GM12891 (cell line): ENCODE measurements at regions not wholly inside any gene's neighbourhood (a gene's known extent, or its start where the extent isn't known, plus 50 kb on each side); places are given as distances from the start of the nearest gene placed in this dataset.

ENCODE experiments used
- DNase-seq: peaks from one replicate; pipeline ENCODE4 v3.0.0; 2011; ENCODE audit warnings: low spot score; ENCODE audit not compliant: insufficient read length
- FAIRE-seq: peaks from 2 replicates; lab custom pipeline; 2011; peaks lifted over from hg19 to GRCh38; lab: Jason Lieb, UNC
- PAX5 ChIP-seq: IDR thresholded peaks from 2 replicates; pipeline ENCODE4 v1.6.1; 2011; ENCODE audit warnings: low read length, moderate library complexity, mild to moderate bottlenecking; ENCODE audit not compliant: insufficient read depth, severe bottlenecking
- POLR2A ChIP-seq: IDR thresholded peaks from 2 replicates; pipeline ENCODE4 v1.6.1; 2011; ENCODE audit warnings: low read depth, low read length, control low read depth
- POLR2AphosphoS5 ChIP-seq: IDR thresholded peaks from 2 replicates; pipeline ENCODE4 v1.6.1; 2011; ENCODE audit warnings: low read depth, low read length, control low read depth
- POU2F2 ChIP-seq: IDR thresholded peaks from 2 replicates; pipeline ENCODE4 v1.6.1; 2011; ENCODE audit warnings: low read depth, mild to moderate bottlenecking, control low read depth, low read length, moderate library complexity
- SPI1 ChIP-seq: IDR thresholded peaks from 2 replicates; pipeline ENCODE4 v1.6.1; 2011; ENCODE audit warnings: low read depth, low read length, control low read depth
- TAF1 ChIP-seq: IDR thresholded peaks from 2 replicates; pipeline ENCODE4 v1.6.1; 2011; ENCODE audit warnings: low read depth, low read length, control low read depth

DNA sequence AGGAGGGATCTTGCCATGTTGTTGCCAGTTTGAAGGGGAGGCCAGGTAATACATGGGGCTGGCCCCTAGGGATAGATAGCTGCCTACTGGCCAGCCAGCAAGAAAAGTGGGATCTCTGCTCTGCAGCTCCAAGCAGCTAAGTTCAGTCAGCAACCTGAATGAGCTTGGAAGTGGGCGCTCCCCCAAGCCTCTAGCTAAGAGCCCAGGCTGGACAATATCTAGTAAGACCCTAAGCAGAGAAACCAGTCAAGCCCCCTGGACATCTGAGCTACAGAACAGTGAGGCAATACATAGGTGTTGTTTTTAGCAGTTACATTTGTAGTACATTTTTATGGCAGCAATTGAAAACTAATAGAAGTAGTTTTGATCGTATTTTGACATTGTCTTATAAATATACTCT, 409.8 kb upstream of the SMIM21 start:
- FAIRE-seq (no peak), DNase-seq (no peak)
- TF ChIP-seq TAF1 = no peak
- TF ChIP-seq POU2F2 = no peak
- no peak for TF ChIP-seq POLR2A
- no peak for TF ChIP-seq PAX5

DNA sequence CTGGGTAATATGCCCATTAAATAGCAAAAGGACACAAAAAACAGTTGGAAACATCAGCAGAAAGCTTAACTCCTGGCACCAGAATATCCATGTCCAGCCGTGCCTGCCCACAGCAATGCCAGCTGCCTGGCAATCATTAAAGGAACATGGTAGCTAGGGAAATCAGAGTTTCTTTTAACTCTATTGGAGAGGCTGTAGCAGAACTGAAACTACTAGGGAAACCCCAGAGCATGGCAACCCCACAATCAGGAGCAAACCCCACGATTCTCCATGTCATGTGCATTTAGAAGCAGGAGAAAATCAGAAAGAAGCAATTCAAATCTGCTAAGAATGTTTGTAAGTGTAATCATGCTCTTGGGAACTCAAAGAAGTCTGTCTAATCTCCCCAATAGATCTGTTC, 409.0 kb upstream of the SMIM21 start:
- DNase-seq (no peak), FAIRE-seq (no peak)
- TF ChIP-seq TAF1 = no peak
- TF ChIP-seq SPI1 = peak; percentile 44; the same call in 1 of the 2 replicates
- no peak for TF ChIP-seq POU2F2

DNA sequence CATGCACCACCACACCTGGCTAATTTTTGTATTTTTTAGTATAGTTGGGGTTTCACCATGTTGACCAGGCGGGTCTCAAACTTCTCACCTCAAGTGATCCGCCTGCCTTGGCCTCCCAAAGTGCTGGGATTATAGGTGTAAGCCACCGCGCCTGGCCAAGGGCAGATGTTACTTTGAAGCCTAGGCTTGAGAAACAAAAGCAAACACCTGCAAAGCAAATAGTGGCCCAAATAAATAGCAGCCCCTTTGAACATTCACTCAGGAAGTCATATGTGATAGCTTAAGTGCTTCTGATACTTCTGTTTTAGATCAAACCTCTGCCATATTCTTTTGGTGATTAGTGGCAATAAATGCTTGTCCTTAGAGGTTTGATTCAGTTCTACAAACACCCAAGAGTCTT, 404.5 kb upstream of the SMIM21 start:
- DNase-seq = no peak
- no peak for FAIRE-seq

DNA sequence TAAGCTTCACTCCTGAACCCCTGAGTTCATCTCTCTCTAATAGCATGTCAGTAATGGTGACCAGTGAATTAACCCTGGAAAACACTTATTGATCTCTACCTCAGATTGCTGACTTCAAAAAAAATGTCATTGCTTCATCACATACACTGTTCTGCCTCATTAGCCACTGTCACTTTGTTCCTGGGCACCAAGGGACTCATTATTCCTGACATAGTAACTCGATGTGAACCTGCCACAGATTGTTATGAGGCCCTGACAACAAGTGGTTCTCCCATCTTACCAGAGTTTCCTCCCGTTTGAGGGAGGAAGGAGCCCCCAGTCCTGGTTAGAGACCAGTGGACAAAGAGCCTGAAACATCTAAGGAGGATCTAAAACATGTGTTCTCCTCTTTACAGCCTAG, 403.3 kb upstream of the SMIM21 start:
- TF ChIP-seq PAX5 = no peak
- TF ChIP-seq TAF1 = no peak
- no peak for TF ChIP-seq POLR2A
- TF ChIP-seq POU2F2 = no peak
- TF ChIP-seq POLR2AphosphoS5 = no peak
- no peak for TF ChIP-seq SPI1
- no peak for FAIRE-seq
- DNase-seq = no peak

More for the DNA sequence above, 404.5 kb upstream of the SMIM21 start:
- TF ChIP-seq TAF1 = no peak
- TF ChIP-seq PAX5 = no peak
- TF ChIP-seq POU2F2 = no peak
- no peak for TF ChIP-seq SPI1
- TF ChIP-seq POLR2A = no peak
- no peak for TF ChIP-seq POLR2AphosphoS5

DNA sequence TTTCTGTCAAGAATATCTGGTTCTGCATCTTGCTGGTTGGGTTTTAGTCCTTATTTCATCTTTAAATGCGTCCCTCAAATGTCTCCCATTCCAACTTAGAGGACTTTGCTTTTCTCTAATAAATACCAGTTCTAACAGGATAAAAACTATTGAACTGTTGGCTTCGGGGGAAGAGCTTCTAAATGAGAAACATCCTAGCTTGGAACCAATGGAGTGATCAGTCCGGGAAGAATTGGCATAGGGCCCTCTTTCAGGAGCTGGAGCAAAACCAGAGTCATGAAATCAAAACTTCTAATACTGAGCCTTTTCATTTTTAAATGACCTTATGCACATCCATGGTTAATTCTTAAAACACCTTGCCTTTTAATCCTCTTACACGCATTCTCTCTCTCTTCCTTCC, 401.6 kb upstream of the SMIM21 start:
- DNase-seq = no peak
- TF ChIP-seq SPI1 (no peak), TAF1 (no peak), POU2F2 (no peak), PAX5 (no peak), POLR2A (no peak), POLR2AphosphoS5 (no peak)
- FAIRE-seq = no peak

GRCh38 chr18:75828379-75828778, 400.9 kb upstream of the SMIM21 start:
- TF ChIP-seq POU2F2 = no peak
- no peak for TF ChIP-seq SPI1
- TF ChIP-seq PAX5 = no peak
- TF ChIP-seq TAF1 = no peak
- no peak for TF ChIP-seq POLR2A
- no peak for TF ChIP-seq POLR2AphosphoS5
- no peak for FAIRE-seq
- no peak for DNase-seq

GRCh38 chr18:75827751-75828287, 400.3 kb upstream of the SMIM21 start:
- FAIRE-seq (no peak), DNase-seq (no peak)
- TF ChIP-seq PAX5 (no peak), POLR2AphosphoS5 (no peak), POLR2A (no peak), POU2F2 (no peak), TAF1 (no peak), SPI1 (no peak)

DNA sequence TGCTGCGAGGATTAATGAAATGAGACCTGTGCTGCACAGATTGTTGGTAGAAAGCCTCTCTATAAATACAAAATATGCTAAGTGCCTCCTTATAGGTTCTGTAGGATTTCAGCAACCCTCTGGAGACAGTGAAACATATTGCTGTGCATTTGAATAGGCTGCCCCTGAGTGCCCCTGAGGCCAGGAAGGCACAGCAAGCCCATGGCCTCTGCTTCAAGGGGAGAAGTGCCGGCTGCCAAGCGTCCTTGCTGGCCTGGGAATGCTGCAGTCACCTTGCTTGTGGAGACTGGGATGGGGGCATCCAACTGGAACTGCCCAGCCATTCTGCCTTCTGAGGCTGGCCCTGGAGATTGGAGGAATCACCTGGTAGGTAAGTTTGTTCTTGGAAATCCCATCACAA, 397.2 kb upstream of the SMIM21 start:
- DNase-seq = no peak
- no peak for FAIRE-seq
- TF ChIP-seq TAF1 (no peak), POLR2AphosphoS5 (no peak), SPI1 (no peak), POU2F2 (no peak), PAX5 (no peak), POLR2A (no peak)

DNA sequence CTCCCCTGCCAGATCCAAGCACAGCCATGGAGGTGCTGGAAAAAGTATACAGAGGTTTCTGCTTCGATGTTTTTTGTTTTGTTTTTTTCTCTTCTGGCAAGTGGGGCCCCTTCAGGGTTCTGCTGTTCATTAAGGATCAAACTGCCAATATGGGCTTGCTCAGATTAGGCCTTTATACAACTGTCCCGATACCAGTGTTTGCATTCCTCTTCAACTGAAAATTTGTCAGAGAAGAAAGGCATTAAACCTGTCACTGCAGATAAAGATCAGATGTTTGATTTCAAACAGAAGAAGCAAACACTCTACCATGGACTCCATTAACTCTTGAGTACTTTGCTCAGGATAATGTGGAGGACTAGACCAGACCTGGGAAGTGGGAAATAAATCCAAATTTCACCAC, 396.0 kb upstream of the SMIM21 start:
- FAIRE-seq (no peak), DNase-seq (no peak)
- TF ChIP-seq TAF1 (no peak), PAX5 (no peak), POLR2A (no peak), POLR2AphosphoS5 (no peak), POU2F2 (no peak), SPI1 (no peak)

DNA sequence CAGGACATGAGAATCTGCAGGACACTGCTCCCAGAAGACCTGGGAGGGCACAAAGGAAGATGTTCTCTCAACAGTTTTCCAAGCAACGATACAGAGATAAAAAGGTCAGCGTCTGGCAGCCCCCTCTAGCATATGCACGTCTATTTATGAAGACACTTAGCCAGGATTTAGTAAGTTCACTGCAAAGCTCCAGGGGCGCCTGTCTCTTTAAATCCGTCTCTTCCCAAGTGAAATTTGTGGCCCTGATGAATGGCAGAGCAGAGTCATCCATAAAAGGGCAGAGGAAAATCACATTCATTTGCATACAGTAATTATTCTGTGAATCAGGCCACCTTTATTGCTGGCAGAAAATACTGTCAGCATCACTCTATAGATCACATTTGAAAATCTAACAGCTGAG, 390.9 kb upstream of the SMIM21 start:
- no peak for FAIRE-seq

More for the DNA sequence above, 390.9 kb upstream of the SMIM21 start:
- TF ChIP-seq SPI1 = no peak
- TF ChIP-seq POU2F2 = no peak
- TF ChIP-seq POLR2AphosphoS5 = no peak
- TF ChIP-seq POLR2A = no peak
- no peak for TF ChIP-seq PAX5
- no peak for TF ChIP-seq TAF1
- no peak for DNase-seq
